ENCODE measurements at regions not wholly inside any gene's neighbourhood (a gene's known extent, or its start where the extent isn't known, plus 50 kb on each side); places are given as distances from the start of the nearest gene placed in this dataset.
A peak's percentile ranks its signal among the peaks of the same experiment; 100 is the strongest.
"Not testable (repeated sequence)": the region's sequence is repeated elsewhere in the genome, so short reads cannot be mapped to it uniquely, and the experiment has no call there.

- no peak for DNase-seq (ENCODE audit: low spot score)
Measured at GRCh38 chr9:31243386-31243785, 1141.1 kb upstream of the ACO1 start.

GRCh38 chr9:31248156-31248555, 1136.3 kb upstream of the ACO1 start:
- DNase-seq (ENCODE audit: low spot score), result no peak

GRCh38 chr9:31251386-31251785, 1133.1 kb upstream of the ACO1 start:
- no peak for DNase-seq (ENCODE audit: low spot score)

GRCh38 chr9:31253800-31254762, 1130.4 kb upstream of the ACO1 start:
- no peak for DNase-seq (ENCODE audit: low spot score)

GRCh38 chr9:31255211-31255610, 1129.2 kb upstream of the ACO1 start:
- DNase-seq (ENCODE audit: low spot score), result no peak

GRCh38 chr9:31259824-31260223, 1124.6 kb upstream of the ACO1 start:
- no peak for DNase-seq (ENCODE audit: low spot score)

- peak; percentile 72 for DNase-seq (ENCODE audit: low spot score)
Measured at GRCh38 chr9:31272456-31273295, 1111.8 kb upstream of the ACO1 start.

- DNase-seq (ENCODE audit: low spot score), result no peak
Measured at GRCh38 chr9:31275419-31275818, 1109.0 kb upstream of the ACO1 start.

DNA sequence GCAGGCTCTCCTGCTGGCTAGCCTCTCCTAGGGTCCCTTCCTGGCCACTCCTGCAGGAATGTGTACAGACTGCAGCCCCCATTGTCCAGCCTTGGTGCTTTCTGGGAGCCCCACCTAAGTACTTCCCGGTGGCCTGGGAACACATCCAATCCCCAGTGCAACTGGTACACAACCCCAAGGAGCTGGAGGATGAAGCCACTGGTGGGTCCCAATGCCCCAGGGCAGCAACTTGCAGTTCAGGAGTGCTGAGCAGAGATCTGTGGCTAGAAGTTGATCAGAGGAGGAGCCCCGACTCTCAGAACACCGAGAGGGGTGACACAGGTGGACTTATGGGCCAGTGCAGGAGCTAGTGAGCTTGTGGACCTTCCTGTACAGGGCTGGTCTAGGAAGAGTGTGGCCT, 1093.7 kb upstream of the ACO1 start:
- no peak for DNase-seq (ENCODE audit: low spot score)

GRCh38 chr9:31302620-31303418, 1081.6 kb upstream of the ACO1 start:
- DNase-seq (ENCODE audit: low spot score), result no peak

DNA sequence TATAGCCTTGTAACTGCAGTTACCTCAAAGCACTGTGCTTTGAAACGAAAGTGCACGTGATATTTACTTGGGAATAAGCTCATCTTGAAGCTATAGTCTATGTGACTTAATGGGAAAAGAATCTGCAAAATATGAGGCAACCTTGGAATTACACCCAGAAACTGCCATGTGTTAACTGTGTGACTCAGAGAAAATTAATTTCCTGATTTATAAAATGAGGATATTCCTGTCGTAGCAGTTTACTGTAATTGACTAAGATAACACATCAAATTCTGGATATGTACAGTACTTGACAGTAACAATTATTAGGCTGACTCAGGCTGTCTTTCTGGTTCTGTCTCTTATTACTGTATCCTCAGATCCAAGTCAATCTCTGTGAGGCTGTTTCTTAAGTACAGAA, 1079.9 kb upstream of the ACO1 start:
- DNase-seq (ENCODE audit: low spot score), result no peak

GRCh38 chr9:31314241-31314640, 1070.2 kb upstream of the ACO1 start:
- DNase-seq (ENCODE audit: low spot score), result no peak

DNA sequence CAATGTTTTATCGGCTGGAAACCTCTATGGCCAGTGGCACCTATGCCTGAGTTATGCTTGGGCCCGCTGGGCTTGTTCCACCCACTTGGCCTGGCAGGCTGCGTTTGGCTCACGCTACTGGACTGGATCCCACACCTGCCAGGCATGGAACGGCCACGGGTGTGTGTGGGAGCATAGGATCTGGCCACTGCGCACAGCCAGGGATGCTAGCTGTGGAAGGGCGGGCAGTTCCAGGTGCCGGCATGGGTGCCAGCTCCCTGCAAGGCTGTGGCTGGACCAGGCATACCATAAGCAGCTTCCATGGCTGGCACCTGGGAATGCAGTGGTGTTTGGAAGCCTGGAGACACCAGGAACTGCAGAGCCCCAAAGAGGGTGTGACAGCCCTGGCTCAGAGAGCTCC, 1063.9 kb upstream of the ACO1 start:
- no peak for DNase-seq (ENCODE audit: low spot score)

GRCh38 chr9:31321256-31321655, 1063.2 kb upstream of the ACO1 start:
- no peak for DNase-seq (ENCODE audit: low spot score)

DNA sequence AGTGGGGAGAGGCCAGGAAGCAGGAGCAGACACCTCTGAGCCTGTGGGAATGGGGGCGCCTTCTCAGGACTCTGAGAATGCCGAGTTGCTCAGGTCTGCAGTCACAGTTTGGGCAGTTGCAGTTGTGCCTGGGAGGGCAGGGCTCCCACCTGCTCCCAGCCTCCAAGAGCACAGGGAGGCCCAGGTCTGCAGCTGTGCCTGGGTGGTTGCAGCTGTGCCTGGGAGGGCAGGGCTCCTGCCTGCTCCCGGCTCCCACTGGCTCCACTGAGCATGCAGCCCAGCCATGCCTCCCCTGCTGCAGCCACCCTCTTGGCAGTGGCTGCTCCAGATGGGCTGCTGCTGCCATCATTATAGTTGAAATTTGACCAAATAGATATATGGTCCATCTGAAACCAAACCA, 1062.8 kb upstream of the ACO1 start:
- no peak for DNase-seq (ENCODE audit: low spot score)

GRCh38 chr9:31323726-31324444, 1060.6 kb upstream of the ACO1 start:
- DNase-seq (ENCODE audit: low spot score), result no peak

GRCh38 chr9:31325778-31326177, 1058.7 kb upstream of the ACO1 start:
- no peak for DNase-seq (ENCODE audit: low spot score)

- not testable (repeated sequence) for DNase-seq (ENCODE audit: low spot score)
Measured at GRCh38 chr9:31326883-31327282, 1057.6 kb upstream of the ACO1 start.

DNA sequence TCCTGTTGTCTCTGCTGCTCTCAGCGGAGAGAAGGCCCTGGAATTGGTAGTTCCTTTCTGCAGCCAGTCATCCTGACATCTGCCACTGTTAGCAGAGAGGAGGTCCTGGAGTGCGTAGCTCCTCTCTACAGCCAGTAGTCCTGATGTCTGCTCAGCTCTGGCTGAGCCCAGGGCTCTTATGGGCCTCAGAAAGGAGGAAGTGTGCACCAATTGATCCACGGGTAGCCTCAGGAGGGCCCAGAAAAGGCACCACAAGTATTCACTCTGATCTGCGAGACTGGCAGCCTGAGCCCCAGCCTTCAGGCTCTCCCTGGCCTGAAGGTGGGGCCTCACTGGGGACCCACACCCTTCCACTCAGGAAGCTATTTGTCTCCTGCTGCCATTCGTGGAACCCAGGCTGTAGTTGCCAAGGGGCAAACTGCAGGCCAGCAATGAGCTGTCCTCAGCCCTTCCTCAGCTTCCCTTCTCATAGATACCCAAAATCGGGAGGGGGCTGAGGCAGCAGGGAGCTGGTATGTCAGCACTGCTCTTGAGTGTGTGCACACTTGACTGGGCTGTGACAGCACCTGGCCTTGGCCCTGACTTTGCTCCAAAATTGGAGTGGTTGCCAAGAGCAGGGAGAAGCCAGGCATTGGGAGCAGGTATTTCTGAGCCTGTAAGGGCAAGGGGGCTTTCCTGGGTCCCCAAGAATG, 1049.5 kb upstream of the ACO1 start:
- no peak for DNase-seq (ENCODE audit: low spot score)

DNA sequence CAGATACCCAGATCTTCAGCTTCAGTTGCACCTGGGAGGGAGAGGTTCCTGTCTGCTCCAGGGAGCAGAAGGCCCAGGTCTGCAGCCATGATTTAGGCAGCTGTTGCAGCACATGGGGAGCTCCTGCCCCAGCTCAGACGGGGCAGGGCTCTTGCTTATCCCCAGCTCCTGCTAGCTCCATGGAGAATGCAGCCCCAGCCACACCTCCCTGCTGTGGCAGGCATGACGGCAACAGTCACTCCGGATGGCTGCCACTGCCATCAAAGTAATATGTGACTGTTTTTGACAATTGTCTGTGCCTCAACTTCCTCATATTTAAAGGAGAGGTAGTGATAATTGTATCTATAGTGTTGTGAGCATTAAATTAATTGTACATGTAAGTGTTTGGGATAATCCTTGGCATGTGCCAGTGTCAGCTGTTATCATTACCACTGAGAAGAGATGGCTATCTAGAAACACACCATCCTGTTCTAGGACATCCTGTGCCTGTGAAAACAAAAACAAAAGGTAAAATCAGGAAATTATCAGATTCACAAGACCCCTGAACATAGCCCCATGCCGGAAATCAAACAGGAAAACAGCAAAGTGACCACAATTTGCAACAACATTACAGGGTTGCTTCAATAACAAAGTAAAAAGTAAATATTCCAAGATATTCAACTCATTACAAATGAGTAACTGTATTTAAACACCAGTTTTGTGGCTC, 1048.8 kb upstream of the ACO1 start:
- DNase-seq (ENCODE audit: low spot score), result no peak
